HL-60/S4 (cell line): ENCODE measurements at regions not wholly inside any gene's neighbourhood (a gene's known extent, or its start where the extent isn't known, plus 50 kb on each side); places are given as distances from the start of the nearest gene placed in this dataset.

Experiments used
- in situ Hi-C: fragments of 300-500 bp; cut with MboI; formaldehyde crosslinking; loops from 2 replicates; pipeline ENCODE4 v1.14.3; 2022; ENCODE audit warnings: low sequenced_read_pairs

GRCh38 chr16:73287859-73288405 lies 240.0 kb upstream of the ZFHX3 start:
- in situ Hi-C loops, result no loop called here

- in situ Hi-C loops, result no loop called here
Measured at GRCh38 chr16:73286346-73287267, 238.7 kb upstream of the ZFHX3 start.

- in situ Hi-C loops, result no loop called here
Measured at GRCh38 chr16:73285436-73286201, 237.7 kb upstream of the ZFHX3 start.

GRCh38 chr16:73280388-73280787 lies 232.5 kb upstream of the ZFHX3 start:
- in situ Hi-C loops, result no loop called here

- in situ Hi-C loops, result no loop called here
Measured at GRCh38 chr16:73279451-73279850, 231.5 kb upstream of the ZFHX3 start.

- in situ Hi-C loops, result no loop called here
Measured at GRCh38 chr16:73277071-73277470, 229.1 kb upstream of the ZFHX3 start.

- in situ Hi-C loops, result no loop called here
Measured at GRCh38 chr16:73275448-73275847, 227.5 kb upstream of the ZFHX3 start.

- in situ Hi-C loops, result no loop called here
Measured at GRCh38 chr16:73275024-73275423, 227.1 kb upstream of the ZFHX3 start.

- in situ Hi-C loops, result no loop called here
Measured at GRCh38 chr16:73274140-73274539, 226.2 kb upstream of the ZFHX3 start.

- in situ Hi-C loops, result no loop called here
Measured at GRCh38 chr16:73268366-73268993, 220.6 kb upstream of the ZFHX3 start.

- in situ Hi-C loops, result no loop called here
Measured at GRCh38 chr16:73265935-73266334, 218.0 kb upstream of the ZFHX3 start.

- in situ Hi-C loops, result no loop called here
Measured at GRCh38 chr16:73265124-73265837, 217.4 kb upstream of the ZFHX3 start.

GRCh38 chr16:73262931-73263330 lies 215.0 kb upstream of the ZFHX3 start:
- in situ Hi-C loops, result no loop called here

- in situ Hi-C loops, result no loop called here
Measured at GRCh38 chr16:73255031-73255430, 207.1 kb upstream of the ZFHX3 start.

- in situ Hi-C loops, result no loop called here
Measured at GRCh38 chr16:73253922-73254480, 206.1 kb upstream of the ZFHX3 start.

- in situ Hi-C loops, result no loop called here
Measured at GRCh38 chr16:73252446-73252845, 204.5 kb upstream of the ZFHX3 start.

- in situ Hi-C loops, result no loop called here
Measured at GRCh38 chr16:73251608-73252007, 203.7 kb upstream of the ZFHX3 start.

- in situ Hi-C loops, result no loop called here
Measured at GRCh38 chr16:73248316-73248715, 200.4 kb upstream of the ZFHX3 start.

GRCh38 chr16:73240920-73241319 lies 193.0 kb upstream of the ZFHX3 start:
- in situ Hi-C loops, result no loop called here

- in situ Hi-C loops, result no loop called here
Measured at GRCh38 chr16:73237601-73238000, 189.7 kb upstream of the ZFHX3 start.
